ENCODE measurements at regions not wholly inside any gene's neighbourhood (a gene's known extent, or its start where the extent isn't known, plus 50 kb on each side); places are given as distances from the start of the nearest gene placed in this dataset.

DNA sequence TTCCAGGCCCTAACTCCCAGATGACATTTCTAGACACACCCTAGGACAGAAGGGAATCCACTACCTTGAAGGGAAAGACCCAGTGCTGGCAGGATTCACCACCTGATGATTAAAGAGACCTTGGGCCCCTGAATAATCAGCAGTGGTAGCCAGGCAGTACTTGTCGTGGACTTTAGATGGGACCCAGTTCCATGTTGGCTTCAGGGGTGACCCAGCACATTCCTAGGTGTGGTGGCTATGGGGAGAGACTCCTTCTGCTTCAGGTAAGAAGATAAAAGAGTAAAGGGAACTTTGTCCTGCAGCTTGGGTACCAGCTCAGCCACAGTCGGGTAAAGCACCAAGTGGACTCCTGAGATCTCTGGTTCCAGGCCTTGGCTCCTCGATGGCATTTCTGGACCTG, 131.8 kb upstream of the S100G start:
- Histone ChIP-seq H3K9me1 (ENCODE audit: control insufficient read depth, extremely low read depth, insufficient read depth, low read length) (no peaks in the 10 kb centered on the region), H3K27me3 (ENCODE audit: control insufficient read depth, extremely low read depth, insufficient read depth, low read length) (no peaks in the 10 kb centered on the region), H3K4me2 (ENCODE audit: control insufficient read depth, extremely low read depth, insufficient read depth, low read depth, low read length) (no peak overlapping the region), H3K4me3 (ENCODE audit: control insufficient read depth in 2 of 3, extremely low read depth in 1 of 3, insufficient read depth in 2 of 3, low read depth in 1 of 3, low read length in 3 of 3) (no peak overlapping the region), H3K9me3 (ENCODE audit: control insufficient read depth, low read depth, low read length) (no peaks in the 10 kb centered on the region), H4K20me1 (ENCODE audit: control insufficient read depth, extremely low read depth, insufficient read depth, low read length) (no peaks in the 10 kb centered on the region), H3K79me2 (ENCODE audit: control insufficient read depth, insufficient read depth, low read length) (no peaks in the 10 kb centered on the region), H3K4me1 (ENCODE audit: control insufficient read depth, extremely low read depth, insufficient read depth, low read length) (no peaks in the 10 kb centered on the region), H3K27ac (ENCODE audit: control insufficient read depth, insufficient read depth, low read length) (no peak overlapping the region), H3K9ac (ENCODE audit: control insufficient read depth, extremely low read depth, insufficient read depth, low read length) (no peak overlapping the region), H2AFZ (ENCODE audit: control insufficient read depth, low read length) (no peak overlapping the region), H3K36me3 (ENCODE audit: control insufficient read depth in 2 of 2, extremely low read depth in 1 of 2, insufficient read depth in 2 of 2, low read length in 2 of 2) (no peaks in the 10 kb centered on the region)
- dilution Hi-C loops (cut with MboI; ENCODE audit: extremely low pct_ligation_motif_present, low sequenced_read_pairs) = no loop called here
- TF ChIP-seq CTCF (optimal IDR thresholded peaks at IDR 0.05 in 1 of 3, IDR thresholded peaks at IDR 0.05 in 1 of 3, conservative IDR thresholded peaks at IDR 0.05 in 1 of 3; ENCODE audit: extremely low read depth in 1 of 3, insufficient read depth in 2 of 3, low read length in 3 of 3) (no peak), EZH2 (IDR thresholded peaks at IDR 0.05; ENCODE audit: low read length) (no peak)
- DNase-seq (ENCODE audit: low read depth, low spot score) = no peak
- FAIRE-seq = no peak

GRCh38 chrX:16524316-16524715, 125.6 kb upstream of the S100G start:
- Histone ChIP-seq H3K4me3 (ENCODE audit: control insufficient read depth in 2 of 3, extremely low read depth in 1 of 3, insufficient read depth in 2 of 3, low read depth in 1 of 3, low read length in 3 of 3) (no peak overlapping the region), H4K20me1 (ENCODE audit: control insufficient read depth, extremely low read depth, insufficient read depth, low read length) (peaks cover 2% of the 10 kb centered on the region), H3K4me2 (ENCODE audit: control insufficient read depth, extremely low read depth, insufficient read depth, low read depth, low read length) (no peak overlapping the region), H2AFZ (ENCODE audit: control insufficient read depth, low read length) (no peak overlapping the region), H3K36me3 (ENCODE audit: control insufficient read depth in 2 of 2, extremely low read depth in 1 of 2, insufficient read depth in 2 of 2, low read length in 2 of 2) (no peaks in the 10 kb centered on the region), H3K27ac (ENCODE audit: control insufficient read depth, insufficient read depth, low read length) (no peak overlapping the region), H3K9ac (ENCODE audit: control insufficient read depth, extremely low read depth, insufficient read depth, low read length) (no peak overlapping the region), H3K79me2 (ENCODE audit: control insufficient read depth, insufficient read depth, low read length) (no peaks in the 10 kb centered on the region), H3K4me1 (ENCODE audit: control insufficient read depth, extremely low read depth, insufficient read depth, low read length) (no peaks in the 10 kb centered on the region), H3K9me3 (ENCODE audit: control insufficient read depth, low read depth, low read length) (no peaks in the 10 kb centered on the region), H3K9me1 (ENCODE audit: control insufficient read depth, extremely low read depth, insufficient read depth, low read length) (no peaks in the 10 kb centered on the region), H3K27me3 (ENCODE audit: control insufficient read depth, extremely low read depth, insufficient read depth, low read length) (no peaks in the 10 kb centered on the region)
- dilution Hi-C loops (cut with MboI; ENCODE audit: extremely low pct_ligation_motif_present, low sequenced_read_pairs) = no loop called here
- no peak for DNase-seq (ENCODE audit: low read depth, low spot score)
- TF ChIP-seq CTCF (optimal IDR thresholded peaks at IDR 0.05 in 1 of 3, IDR thresholded peaks at IDR 0.05 in 1 of 3, conservative IDR thresholded peaks at IDR 0.05 in 1 of 3; ENCODE audit: extremely low read depth in 1 of 3, insufficient read depth in 2 of 3, low read length in 3 of 3) = no peak
- TF ChIP-seq EZH2 (IDR thresholded peaks at IDR 0.05; ENCODE audit: low read length) = no peak
- FAIRE-seq = no peak

Data from keratinocyte (primary cell).